ENCODE measurements at regions not wholly inside any gene's neighbourhood (a gene's known extent, or its start where the extent isn't known, plus 50 kb on each side); places are given as distances from the start of the nearest gene placed in this dataset.

DNA sequence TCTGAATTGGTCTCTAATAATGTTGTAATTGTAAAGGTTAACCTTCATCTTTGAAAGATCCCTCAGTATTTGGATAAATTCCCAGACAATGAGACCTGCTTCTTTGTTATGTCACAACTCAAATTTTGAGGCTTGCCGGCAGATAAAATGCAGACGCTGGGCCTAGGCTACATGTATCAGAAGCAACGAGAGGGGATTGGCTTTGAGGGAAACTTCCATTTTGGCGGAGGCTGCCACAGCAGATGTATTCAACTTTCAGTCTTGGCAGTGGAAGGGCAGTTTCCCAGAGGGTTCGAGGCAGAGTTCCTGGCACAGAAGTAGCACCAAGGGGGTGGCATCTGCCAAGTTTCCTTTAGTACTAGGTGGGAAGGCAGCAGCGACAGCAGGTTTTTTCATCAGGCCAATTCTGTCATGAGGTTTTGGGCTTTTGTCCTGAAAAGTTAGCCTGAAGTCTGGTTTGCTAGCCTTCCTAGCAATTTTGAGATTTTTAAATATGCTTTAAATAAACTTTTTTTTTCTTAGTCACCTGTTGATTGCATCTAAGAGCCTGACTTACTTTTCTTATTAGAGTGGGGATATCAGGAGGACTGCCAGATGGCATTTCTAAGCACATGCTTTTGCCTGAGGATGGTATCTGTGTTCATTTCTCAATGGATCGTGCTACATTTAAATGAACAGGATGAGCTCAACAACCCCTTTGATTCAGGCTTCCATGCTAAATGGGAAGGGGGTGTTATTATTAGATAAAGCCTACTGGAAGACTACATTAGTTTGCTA, 89.5 kb upstream of the FAM3C start:
- ATAC-seq (no peak), DNase-seq (no peak)
- intact Hi-C loops (cut with DNase I, micrococcal nuclease), result no loop called here

DNA sequence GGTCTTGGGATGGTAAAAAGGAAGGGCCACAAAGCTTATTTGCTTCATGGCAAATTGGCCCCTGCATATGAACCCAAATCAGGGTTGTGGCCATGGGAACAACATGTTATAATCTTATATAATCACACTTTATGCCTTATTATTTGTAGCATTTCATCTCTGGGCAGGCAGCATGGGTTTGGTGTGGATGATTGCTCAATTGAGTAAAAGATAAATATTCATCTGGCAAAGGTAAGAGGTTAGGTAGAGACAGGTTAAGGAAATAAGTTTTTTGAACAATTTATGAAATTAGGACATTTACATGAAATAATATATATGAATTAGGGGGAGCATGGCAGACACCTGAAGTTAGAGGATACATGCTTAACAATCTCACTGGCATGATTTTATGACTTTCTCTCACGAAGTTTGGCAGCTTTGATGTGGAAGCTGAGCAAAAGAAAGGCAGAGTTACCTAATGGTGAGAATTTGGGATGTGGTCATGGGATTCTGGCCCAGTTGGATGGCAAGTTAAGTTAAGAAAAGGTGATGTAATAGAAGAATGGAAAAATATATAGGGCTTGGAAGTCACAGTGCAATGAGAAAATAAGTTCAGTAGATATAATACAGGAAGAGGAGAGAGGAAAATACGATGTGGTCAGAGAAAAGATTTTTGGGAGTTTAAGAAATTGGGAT, 88.1 kb upstream of the FAM3C start:
- no peak for ATAC-seq
- intact Hi-C loops (cut with DNase I, micrococcal nuclease), result no loop called here
- no peak for DNase-seq

DNA sequence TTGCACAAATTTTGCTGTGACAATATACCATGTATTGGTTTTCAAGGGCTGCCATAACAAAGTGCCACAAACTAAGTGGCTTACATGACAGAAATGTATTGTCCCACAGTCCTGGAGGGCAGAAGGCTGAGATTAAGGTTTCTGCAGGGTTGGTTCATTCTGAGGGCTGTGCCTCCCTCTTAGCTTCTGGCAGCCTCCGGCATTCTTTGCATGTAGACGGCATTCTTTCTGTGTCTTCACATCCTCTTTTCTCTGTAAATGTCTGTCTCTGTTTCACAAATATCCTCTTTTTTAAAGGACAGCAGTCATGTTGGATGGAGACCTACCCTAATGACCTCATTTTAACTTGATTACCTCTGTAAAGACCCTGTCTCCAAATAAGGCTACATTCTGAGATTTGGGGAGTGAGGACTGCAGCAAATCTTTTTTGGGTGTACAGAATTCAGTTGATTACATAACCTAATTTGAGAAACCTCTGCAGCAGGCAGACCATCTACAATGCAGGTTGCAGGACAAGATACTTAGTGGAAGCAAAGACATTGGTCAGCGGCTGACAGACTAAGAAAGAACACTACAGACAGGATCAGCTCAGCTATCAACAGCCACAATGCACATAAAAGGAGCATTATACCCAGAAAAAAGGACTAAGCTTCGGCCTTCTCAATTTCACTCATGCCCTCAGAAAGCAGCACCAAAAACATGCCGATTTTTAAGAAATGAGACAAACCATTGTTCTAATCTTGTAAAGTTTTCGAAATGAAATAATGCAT, 84.6 kb upstream of the FAM3C start:
- DNase-seq (no peak), ATAC-seq (no peak)
- intact Hi-C loops (cut with DNase I, micrococcal nuclease), result no loop called here

DNA sequence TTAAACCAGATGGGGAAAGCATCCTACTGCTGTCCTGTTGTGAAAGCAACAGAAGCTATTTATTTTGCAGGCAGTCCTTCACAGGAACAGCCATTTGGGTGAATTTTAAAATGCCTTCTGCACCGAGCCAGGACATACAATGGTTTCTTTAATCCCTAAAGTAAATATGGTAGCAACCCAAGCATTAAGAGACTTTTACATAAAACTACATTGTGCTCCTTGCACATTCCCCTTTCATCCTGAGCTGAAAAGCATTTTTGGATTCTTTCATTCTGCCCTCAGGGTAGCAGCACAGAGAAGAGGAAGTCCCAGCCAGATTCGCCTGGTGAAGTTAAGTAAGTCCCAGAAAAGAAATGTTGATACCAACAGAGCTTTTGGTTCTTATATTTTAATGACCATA, 84.0 kb upstream of the FAM3C start:
- no peak for ATAC-seq
- no peak for DNase-seq
- intact Hi-C loops (cut with DNase I, micrococcal nuclease), result no loop called here

DNA sequence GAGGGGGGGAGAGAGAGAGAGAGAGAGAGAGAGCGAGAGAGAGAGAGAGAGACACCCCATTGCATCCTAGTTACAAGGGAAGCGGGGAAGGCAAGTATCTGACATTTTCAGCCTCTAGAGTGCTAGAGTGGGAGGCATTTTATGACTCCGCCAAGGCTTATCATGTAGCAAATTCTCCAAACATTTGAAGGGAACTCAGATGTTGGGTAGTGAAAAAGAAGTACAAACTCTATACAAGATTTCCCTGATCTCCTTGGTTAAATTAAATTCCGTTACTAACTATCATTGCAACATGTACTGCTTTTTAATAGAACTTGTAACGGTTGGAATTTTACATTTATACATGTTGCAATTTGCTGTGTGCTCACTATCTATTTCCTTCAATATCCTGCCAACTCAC, 83.4 kb upstream of the FAM3C start:
- intact Hi-C loops (cut with DNase I, micrococcal nuclease), result no loop called here
- ATAC-seq (no peak), DNase-seq (no peak)

DNA sequence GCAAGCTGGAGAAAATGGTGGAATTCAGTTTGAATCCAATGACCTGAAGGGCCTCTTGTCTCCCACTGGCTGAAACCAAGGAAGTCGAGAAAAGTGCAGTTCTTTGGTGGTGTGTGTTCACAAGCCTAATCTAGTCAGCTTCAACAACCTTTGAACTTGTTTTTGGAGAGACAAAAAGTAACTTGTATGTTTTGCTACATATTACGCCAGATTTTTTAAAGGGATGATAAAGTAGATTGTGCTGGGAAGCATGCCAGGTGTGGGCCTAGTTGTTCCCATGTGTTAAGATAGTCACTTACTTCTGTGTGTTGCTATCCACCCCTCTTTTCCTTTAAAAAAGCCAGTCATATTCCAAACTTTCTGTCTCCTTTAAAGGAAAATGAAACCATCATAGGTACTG, 79.7 kb upstream of the FAM3C start:
- peak; percentile 87 for ATAC-seq
- intact Hi-C loops (cut with DNase I, micrococcal nuclease), result no loop called here

DNA sequence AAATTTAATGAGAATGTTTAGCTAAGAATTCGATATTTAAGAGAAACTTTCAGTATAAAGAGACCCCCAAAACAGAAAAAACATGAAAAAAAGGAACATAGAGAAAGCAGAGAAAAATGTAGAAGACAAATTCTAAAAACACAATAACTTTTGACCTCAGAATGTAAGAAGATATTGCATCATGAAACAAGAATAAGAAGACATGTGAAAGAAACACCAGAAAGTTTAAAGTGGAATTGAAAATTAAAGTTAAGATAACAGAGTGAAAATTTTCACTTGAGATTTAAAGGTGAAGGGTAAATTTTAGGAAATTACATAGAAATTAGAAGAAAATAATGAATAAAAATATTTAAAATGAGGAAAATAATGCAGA, 78.2 kb upstream of the FAM3C start:
- intact Hi-C loops (cut with DNase I, micrococcal nuclease), result no loop called here
- ATAC-seq (no peak), DNase-seq (no peak)

More for the DNA sequence above, 79.7 kb upstream of the FAM3C start:
- DNase-seq, result peak; percentile 72 to 74

DNA sequence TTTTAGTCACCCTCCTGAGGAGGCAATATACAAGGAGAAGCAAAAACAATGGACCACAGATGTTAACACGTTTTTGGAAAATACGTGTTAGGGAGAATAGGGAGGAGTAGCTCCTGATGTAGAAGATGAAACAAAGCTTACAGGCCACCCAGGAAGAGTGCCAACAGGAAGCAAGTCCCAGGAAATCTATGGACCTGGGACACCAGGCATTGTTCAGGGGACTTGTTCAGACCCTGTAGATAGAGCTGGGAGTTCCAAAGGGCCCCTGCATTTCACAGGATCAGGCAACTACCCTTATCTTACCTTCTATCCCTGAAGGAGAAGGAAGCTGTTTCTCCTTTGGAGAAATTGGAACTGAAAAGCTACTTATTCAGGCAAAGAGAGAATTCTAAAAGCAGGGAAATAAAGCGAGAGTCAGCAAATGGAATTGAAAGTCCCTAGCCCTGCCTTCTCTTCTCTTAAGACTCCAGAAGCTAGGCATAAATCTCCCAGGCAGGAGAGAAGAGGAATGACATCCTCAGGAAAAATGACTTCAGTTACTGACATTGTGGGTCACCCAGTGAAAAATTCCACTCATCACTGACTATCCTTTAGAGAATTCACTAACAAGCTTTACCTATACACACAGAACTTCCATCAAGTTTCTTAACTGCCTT, 77.7 kb upstream of the FAM3C start:
- intact Hi-C loops (cut with DNase I, micrococcal nuclease), result no loop called here
- ATAC-seq (peak; percentile 66), DNase-seq (peak; percentile 34 to 45)

DNA sequence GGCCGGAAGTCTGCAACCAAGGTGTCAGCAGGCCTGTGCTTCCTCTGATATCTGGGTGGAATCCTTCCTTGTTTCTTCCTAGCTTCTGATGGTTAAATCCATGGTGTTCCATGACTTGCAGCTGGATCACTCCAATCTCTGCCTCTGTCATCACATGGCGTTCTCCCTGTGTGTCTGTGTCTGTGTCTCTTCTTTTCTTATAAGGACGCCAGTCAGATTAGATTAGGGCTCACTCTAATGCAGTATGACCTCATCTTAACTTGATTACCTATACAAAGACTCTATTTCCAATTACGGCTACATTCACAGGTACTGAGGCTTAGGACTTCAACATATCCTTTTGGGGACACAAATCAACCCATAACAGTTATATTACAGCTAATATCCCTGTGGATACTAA, 70.3 kb upstream of the FAM3C start:
- DNase-seq (no peak), ATAC-seq (no peak)
- intact Hi-C loops (cut with DNase I, micrococcal nuclease), result no loop called here

DNA sequence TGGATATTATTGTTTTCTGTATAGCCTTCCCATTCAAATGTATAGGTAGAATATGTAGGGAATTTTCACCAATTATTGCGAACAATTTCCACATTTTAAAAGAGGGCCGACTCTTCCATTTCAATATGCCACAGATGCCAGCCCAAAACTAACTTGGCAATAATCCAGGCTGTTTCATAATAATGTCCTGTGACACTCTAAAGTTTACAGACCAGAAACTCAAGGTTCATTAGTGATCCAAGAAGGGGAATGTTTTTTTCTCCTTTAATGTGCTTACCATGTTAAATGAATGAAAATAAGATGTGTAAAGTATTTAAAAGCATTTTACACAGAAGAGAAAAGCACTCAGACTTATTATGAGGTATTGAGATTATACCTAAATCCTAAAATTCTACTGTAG, 63.0 kb upstream of the FAM3C start:
- DNase-seq (no peak), ATAC-seq (no peak)
- intact Hi-C loops (cut with DNase I, micrococcal nuclease), result no loop called here

DNA sequence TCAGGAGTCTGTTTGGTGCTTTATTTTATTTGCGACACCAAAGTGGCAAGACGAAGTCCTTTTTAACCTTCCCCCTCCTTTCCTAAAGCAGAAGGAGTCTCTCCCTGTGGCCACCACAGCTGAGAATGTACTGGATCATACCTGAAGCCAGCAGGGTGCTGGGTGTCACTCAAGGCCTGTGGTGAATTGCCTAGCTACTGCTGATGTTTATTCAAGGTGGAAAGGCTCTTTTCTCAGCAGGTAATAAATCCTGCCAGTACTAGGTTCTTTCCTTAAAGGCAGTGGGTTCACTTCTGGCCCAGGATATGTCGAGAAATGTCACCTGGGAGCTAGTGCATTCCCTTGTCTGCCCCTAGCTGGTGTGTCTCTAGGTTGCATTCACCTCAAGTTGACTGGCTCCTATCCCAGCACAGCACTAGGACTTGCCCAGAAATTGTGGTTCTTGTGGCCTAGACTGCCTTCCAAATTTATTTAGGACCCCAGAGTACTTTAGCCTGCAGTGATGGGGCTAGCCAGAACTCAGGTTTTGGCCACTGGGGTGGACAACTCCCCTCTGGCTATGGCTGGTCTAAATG, 60.8 kb upstream of the FAM3C start:
- intact Hi-C loops (cut with DNase I, micrococcal nuclease), result no loop called here
- ATAC-seq, result peak; percentile 97
- no peak for DNase-seq

DNA sequence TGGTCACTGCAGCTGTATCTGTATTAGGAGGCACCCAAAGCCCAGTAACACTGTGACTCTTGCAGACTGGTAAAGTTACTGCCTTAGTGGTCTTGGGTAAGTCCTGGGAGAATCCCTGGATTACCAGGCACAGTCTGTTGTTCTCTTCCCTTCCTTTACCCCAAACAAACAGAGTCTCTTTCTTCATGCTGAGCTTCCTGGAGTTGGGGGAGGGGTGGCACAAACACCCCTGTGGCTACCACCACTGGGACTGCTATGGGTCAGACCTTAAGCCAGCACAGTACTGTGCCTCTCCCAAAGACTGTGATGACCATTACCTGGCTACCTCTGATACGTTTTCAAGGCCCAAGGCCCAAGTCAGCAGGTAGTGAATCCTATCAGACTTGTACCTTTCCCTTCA, 59.9 kb upstream of the FAM3C start:
- ATAC-seq (no peak), DNase-seq (no peak)
- intact Hi-C loops (cut with DNase I, micrococcal nuclease), result no loop called here

DNA sequence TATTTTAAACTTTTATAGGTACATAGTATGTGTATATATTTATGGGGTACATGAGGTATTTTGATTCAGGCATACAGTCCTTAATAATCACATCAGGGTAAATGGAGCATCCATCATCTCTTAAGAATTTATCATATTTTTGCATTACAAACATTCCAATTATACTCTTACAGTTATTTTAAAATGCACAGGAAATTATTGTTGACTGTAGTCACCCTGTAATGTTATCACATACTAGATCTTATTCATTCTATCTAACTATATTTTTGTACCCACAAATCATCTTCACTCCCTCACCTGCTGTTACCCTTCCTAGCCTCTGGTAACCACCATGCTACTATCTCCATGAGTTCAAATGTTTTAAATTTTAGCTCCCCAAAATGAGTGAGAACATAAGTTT, 56.3 kb upstream of the FAM3C start:
- intact Hi-C loops (cut with DNase I, micrococcal nuclease), result no loop called here
- ATAC-seq, result no peak
- no peak for DNase-seq

DNA sequence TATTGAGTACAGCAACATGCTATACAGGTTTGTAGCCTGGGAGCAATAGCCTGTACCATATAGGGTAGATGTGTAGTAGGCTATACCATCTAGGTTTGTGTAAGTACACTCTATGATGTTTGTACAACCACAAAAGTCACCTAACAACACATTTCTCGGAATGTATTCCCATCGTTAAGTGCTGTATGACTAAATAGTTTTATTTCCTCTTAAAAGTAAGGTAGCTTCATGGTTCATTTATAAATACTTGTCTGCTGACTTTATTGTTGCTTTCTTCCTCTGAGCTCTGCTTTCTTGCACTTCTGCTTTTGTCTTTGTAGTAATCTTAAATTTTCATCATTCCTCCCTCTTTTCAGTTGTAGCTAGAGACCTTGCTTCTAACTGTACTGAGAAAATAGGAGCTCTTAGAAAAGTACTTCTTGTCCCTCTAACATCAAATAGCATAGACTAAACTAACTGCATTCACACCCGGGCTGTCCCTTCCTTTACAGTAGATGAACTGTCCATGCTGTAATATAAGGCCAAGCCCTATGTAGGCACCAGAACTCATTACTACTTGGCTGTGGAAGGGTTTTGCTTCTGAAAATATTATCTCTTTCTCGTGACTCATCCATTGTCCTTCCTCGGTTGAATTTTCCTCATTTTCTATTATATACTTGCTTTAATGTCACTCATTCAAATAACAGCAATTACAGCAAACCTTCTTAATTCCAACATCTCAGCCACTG, 55.4 kb upstream of the FAM3C start:
- intact Hi-C loops (cut with DNase I, micrococcal nuclease), result no loop called here
- no peak for DNase-seq
- ATAC-seq, result no peak

DNA sequence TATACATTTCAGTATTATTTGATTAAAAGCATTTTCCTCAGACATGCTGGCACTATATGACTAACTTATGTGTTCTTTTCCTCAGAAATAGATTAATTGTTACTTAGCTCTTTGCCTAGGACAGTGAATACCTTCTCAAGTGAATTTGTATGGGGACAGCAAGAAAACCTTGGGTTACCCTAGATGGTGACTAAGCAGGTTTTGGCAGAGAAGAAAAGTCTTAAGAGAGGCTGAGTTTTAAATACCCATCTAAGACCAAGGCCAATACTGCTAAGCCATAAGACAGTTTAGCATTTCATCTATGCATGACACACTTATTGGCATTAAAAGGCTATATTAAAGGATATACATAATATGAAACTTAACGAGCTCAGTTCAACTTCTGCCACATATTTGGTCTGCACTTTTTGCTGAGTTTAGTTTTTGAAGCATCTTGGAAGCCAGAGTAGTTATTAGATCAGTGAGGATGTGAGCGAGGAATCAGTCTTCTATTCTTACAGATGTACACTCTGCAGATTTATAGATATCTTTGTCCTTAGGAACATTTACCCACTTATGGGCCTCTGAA, 54.6 kb upstream of the FAM3C start:
- intact Hi-C loops (cut with DNase I, micrococcal nuclease), result no loop called here
- ATAC-seq (no peak), DNase-seq (no peak)

DNA sequence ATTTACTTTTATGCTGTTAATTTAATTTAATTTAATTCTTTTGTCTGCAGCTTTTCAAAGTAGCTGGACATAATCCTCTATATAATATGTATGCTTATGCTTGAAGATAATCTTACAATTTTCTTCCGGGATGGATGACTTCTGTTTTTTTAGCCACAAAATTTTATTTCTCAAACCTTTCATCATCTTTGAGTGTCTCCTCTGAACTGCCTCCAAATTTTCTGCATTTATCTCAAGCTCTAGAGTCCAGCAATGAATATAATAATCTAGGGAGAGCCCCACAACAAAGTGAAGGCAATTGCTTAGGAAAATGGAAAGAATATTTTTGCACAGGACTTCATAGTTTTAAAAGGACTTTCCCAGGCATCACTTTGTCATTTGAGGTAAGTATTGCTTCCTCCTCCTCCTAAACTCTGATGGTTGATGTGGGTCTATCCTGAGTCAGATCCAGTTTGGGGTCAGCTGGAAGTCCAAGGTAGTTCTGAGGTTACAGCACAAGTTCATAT, 53.7 kb upstream of the FAM3C start:
- ATAC-seq, result no peak
- no peak for DNase-seq
- intact Hi-C loops (cut with DNase I, micrococcal nuclease), result no loop called here

DNA sequence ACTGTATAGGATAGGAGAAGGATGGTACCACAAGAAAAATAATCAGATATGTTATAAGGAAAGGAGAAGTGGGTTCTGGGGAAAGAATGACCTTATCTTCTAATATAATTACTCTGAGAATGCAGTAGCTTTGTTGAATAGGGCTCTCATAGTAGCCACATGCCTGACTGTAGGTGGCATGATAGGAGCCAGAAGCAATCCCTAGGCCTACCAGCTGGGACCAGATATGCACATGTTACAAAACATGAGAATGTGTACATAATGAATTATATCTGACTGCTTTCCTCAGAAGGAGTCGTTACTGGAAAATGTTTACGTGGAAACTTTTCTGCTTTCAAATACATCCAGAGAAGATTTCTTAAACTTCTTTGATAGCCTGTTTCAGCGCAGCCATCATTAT, 53.2 kb upstream of the FAM3C start:
- no peak for ATAC-seq
- intact Hi-C loops (cut with DNase I, micrococcal nuclease), result no loop called here
- no peak for DNase-seq

DNA sequence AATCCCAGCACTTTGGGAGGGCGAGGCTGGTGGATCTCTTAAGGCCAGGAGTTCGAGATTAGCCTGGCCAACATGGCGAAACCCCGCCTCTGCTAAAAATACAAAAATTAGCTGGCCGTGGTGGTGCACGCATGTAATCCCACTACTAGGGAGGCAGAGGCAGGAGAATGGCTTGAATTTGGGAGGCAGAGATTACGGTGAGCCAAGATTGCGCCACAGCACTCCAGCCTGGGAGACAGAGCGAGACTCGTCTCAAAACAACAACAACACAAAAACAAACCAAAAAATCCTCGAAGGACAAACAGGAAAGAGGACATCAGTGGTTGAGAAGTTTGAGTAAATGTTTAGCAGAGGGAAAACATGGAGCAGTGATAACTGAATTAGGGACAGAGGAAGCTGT, 52.3 kb upstream of the FAM3C start:
- DNase-seq (no peak), ATAC-seq (no peak)
- intact Hi-C loops (cut with DNase I, micrococcal nuclease), result no loop called here
